Heart left ventricle (tissue), 13 donors: ENCODE measurements at regions not wholly inside any gene's neighbourhood (a gene's known extent, or its start where the extent isn't known, plus 50 kb on each side); places are given as distances from the start of the nearest gene placed in this dataset.

ENCODE experiments used
- CTCF ChIP-seq, 12 donors: fragments of 200-600 bp; sonication (generic) in 4 of 12; IDR thresholded peaks; one replicate each; pipeline versions ENCODE4 v1.5.0 to v1.8.0; 2018 to 2022; ENCODE audit warnings: antibody characterized with exemption in 12 of 12, mild to moderate bottlenecking in 5 of 12
- POLR2A ChIP-seq, 2 donors: fragments of 450-650 bp; IDR thresholded peaks; one replicate each; pipeline ENCODE4 v1.6.1; 2017; ENCODE audit warnings: antibody characterized with exemption in 2 of 2, mild to moderate bottlenecking in 2 of 2, moderate library complexity in 2 of 2
- donor health status: ischemic (EF 13 %, LVEDD 7.1; RV severe dilation, severe dysfunction).
- donor health status: DM: no; HTN: yes; CAD: no.
- donor health status: DM: no; HTN: no; CAD: no.
- donor health status: ischemic (EF 25% LVEDD 6.9; RV normal size, moderate dysfunction).
- donor health status: ischemic (EF 25% LVEDD 5.7; RV mildly dilated, moderate dysfunction).
- donor health status: ischemic (EF 35%, LVEDD 5.7; RV mildly dilated, moderate dysfunction).
- donor health status: nonischemic (EF 11% LVEDD 7.7; RV severe dilation, severe dysfunction).
- donor health status: DM: yes; HTN: yes; CAD: no.
- donor health status: PGD.
- donor health status: ischemic (EF 29% LVEDD 5.4; RV normal size, mild dysfunction).
- donor health status: nonischemic (EF 23%, LVEDD 6.1; RV moderate dilation, normal function).

GRCh38 chrY:21256820-21257219 is 254.3 kb upstream of the RBMY1B start:
- TF ChIP-seq CTCF (IDR thresholded peaks at IDR 0.05) (no peak), POLR2A (IDR thresholded peaks at IDR 0.05) (no peak)
